Gastrocnemius medialis (tissue), 4 donors: ENCODE measurements at regions not wholly inside any gene's neighbourhood (a gene's known extent, or its start where the extent isn't known, plus 50 kb on each side); places are given as distances from the start of the nearest gene placed in this dataset.
"Not testable (repeated sequence)": the region's sequence is repeated elsewhere in the genome, so short reads cannot be mapped to it uniquely, and the experiment has no call there.

ENCODE experiments used
- ATAC-seq, 2 donors: fragments of 150-250 bp; one replicate each; pipeline ENCODE4 v1.9.1; 2016
- DNase-seq, 2 donors: peaks; one replicate each; pipeline ENCODE4 v3.0.0-alpha.2; 2019
- H3K27ac ChIP-seq, 4 donors: fragments of 200-600 bp; sonication (generic); 1 replicate in 1 of 4; 2 replicates in 3 of 4; pipeline ENCODE4 v1.5.1; 2016 to 2018; ENCODE audit warnings: mild to moderate bottlenecking in 2 of 4, moderate library complexity in 1 of 4
- H3K27me3 ChIP-seq, 3 donors: fragments of 200-600 bp; sonication (generic) in 2 of 3; 1 replicate in 1 of 3; 2 replicates in 2 of 3; pipeline versions ENCODE4 v1.5.1 to v1.6.0; 2016 to 2019; ENCODE audit warnings: mild to moderate bottlenecking in 1 of 3, moderate library complexity in 1 of 3
- H3K36me3 ChIP-seq, 2 donors: fragments of 200-600 bp; sonication (generic) in 1 of 2; one replicate each; pipeline ENCODE4 v1.5.1; 2017 to 2018
- H3K4me1 ChIP-seq, 2 donors: fragments of 200-600 bp; sonication (generic) in 1 of 2; one replicate each; pipeline ENCODE4 v1.5.1; 2016 to 2017; ENCODE audit warnings: mild to moderate bottlenecking in 2 of 2
- H3K4me3 ChIP-seq, 4 donors: fragments of 200-600 bp; sonication (generic) in 3 of 4; 1 replicate in 1 of 4; 2 replicates in 3 of 4; pipeline ENCODE4 v1.5.1; 2016 to 2019; ENCODE audit warnings: mild to moderate bottlenecking in 2 of 4
- H3K9me3 ChIP-seq, 3 donors: fragments of 200-600 bp; sonication (generic) in 2 of 3; 1 replicate in 1 of 3; 2 replicates in 2 of 3; pipeline ENCODE4 v1.5.1; 2016 to 2019
- POLR2A ChIP-seq, 2 donors: fragments of 450-650 bp; IDR thresholded peaks; one replicate each; pipeline ENCODE4 v1.6.1; 2017; ENCODE audit warnings: antibody characterized with exemption in 2 of 2, mild to moderate bottlenecking in 2 of 2, moderate library complexity in 2 of 2
- in situ Hi-C, 4 donors: fragments of 200-750 bp; cut with MboI; loops; one replicate each; pipeline versions ENCODE4 v1.15.0 to v1.8.0; 2017; ENCODE audit warnings: low sequenced_read_pairs in 4 of 4
- intact Hi-C: fragments of 100-400 bp; cut with DNase I; formaldehyde crosslinking; loops from one replicate; pipeline ENCODE4 v1.15.1; 2023; ENCODE audit warnings: low total_unique reads
- TF ChIP-seq, protein P1 (sequence below), 5 experiments: fragments of 450-650 bp in 3 of 5; fragments of 200-600 bp in 2 of 5; sonication (generic) in 2 of 5; IDR thresholded peaks in 4 of 5; conservative IDR thresholded peaks in 1 of 5; 1 replicate in 4 of 5; 2 replicates in 1 of 5; pipeline ENCODE4 v1.5.1; 2016 to 2019; ENCODE audit warnings: antibody characterized with exemption in 5 of 5, mild to moderate bottlenecking in 3 of 5, moderate library complexity in 3 of 5

DNA sequence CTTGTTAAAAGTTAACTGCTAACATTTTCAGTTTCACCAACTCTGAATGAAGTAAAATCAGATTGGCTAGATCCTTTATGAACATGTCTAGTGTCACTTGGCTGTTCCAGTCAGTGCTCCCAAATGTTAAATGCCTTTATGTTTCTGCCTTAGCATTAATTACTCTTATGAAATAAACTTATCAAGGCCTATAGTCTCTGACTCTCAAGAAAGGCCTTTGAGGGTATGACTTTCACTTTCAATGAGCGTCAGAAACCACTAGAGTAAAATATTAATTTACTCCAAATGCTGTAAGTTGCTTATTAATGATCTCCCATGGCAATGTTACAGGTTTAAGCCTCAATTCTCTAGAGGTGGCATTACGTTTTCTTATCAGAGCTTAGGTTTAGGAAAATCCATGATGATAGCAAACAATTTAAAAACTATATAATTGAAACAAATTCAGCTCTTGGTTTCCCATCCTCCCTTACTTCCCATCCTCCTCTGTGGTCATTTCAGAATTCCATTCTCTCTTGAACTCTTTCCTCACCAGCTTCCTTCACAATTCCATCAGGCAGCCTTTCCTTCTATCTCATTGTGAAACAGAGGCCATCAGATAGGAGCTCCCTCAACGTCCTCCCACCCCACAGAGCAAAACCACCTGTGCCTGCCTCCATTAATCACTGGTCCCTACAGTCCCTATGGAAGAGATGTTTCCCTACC lies 108.6 kb upstream of the COP1 start:
- intact Hi-C loops (no loop called here), in situ Hi-C loops (no loop called here)
- TF ChIP-seq POLR2A (IDR thresholded peaks at IDR 0.05), result no peak
- TF ChIP-seq, protein P1, sequence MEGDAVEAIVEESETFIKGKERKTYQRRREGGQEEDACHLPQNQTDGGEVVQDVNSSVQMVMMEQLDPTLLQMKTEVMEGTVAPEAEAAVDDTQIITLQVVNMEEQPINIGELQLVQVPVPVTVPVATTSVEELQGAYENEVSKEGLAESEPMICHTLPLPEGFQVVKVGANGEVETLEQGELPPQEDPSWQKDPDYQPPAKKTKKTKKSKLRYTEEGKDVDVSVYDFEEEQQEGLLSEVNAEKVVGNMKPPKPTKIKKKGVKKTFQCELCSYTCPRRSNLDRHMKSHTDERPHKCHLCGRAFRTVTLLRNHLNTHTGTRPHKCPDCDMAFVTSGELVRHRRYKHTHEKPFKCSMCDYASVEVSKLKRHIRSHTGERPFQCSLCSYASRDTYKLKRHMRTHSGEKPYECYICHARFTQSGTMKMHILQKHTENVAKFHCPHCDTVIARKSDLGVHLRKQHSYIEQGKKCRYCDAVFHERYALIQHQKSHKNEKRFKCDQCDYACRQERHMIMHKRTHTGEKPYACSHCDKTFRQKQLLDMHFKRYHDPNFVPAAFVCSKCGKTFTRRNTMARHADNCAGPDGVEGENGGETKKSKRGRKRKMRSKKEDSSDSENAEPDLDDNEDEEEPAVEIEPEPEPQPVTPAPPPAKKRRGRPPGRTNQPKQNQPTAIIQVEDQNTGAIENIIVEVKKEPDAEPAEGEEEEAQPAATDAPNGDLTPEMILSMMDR (IDR thresholded peaks at IDR 0.05 in 4 of 5, conservative IDR thresholded peaks at IDR 0.05 in 1 of 5), result no peak
- no peak for ATAC-seq
- Histone ChIP-seq H3K36me3 (no peaks in the 10 kb centered on the region), H3K4me3 (no peak overlapping the region), H3K9me3 (no peaks in the 10 kb centered on the region), H3K27me3 (no peaks in the 10 kb centered on the region), H3K4me1 (no peaks in the 10 kb centered on the region), H3K27ac (no peak overlapping the region)
- no peak for DNase-seq

- H3K4me1 ChIP-seq, H3K27ac ChIP-seq, H3K27me3 ChIP-seq, DNase-seq, in situ Hi-C loops, ATAC-seq, H3K36me3 ChIP-seq, H3K9me3 ChIP-seq, intact Hi-C loops, H3K4me3 ChIP-seq: not testable (repeated sequence)
Measured at GRCh38 chr1:176296602-176297001, 89.5 kb upstream of the COP1 start.

- in situ Hi-C loops, result no loop called here
- intact Hi-C loops, result no loop called here
Measured at GRCh38 chr1:176285996-176286395, 78.9 kb upstream of the COP1 start.

DNA sequence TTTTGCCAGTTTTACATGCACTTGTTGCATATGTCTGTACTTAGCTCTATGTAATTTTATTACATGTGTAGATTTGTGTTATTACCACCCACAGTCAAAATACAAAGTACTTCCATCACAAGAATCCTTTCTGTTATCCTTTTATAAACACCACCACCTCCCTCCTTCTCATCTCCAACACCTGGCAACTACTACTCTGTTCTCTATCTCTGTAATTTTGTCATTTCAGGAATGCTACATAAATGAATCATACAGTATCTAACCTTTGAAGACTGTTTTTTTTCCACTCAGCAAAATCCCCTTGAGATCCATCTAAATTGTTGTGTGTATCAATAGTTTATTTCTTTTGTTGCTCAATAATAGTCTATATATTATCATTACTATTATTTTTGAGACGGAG lies 64.5 kb upstream of the COP1 start:
- no peaks in the 10 kb centered on the region for H3K9me3 ChIP-seq
- TF ChIP-seq POLR2A (IDR thresholded peaks at IDR 0.05), result no peak
- TF ChIP-seq, protein P1 (IDR thresholded peaks at IDR 0.05 in 4 of 5, conservative IDR thresholded peaks at IDR 0.05 in 1 of 5), result no peak
- ATAC-seq, result no peak
- in situ Hi-C loops (no loop called here), intact Hi-C loops (no loop called here)
- no peaks in the 10 kb centered on the region for H3K36me3 ChIP-seq
- no peaks in the 10 kb centered on the region for H3K4me1 ChIP-seq
- H3K27ac ChIP-seq, result no peak overlapping the region
- no peaks in the 10 kb centered on the region for H3K27me3 ChIP-seq
- H3K4me3 ChIP-seq, result no peak overlapping the region
- DNase-seq, result no peak

More at GRCh38 chr1:176285996-176286395, 78.9 kb upstream of the COP1 start:
- ATAC-seq (no peak), DNase-seq (no peak)
- Histone ChIP-seq H3K36me3 (no peaks in the 10 kb centered on the region), H3K27ac (no peak overlapping the region), H3K27me3 (no peaks in the 10 kb centered on the region), H3K4me1 (no peaks in the 10 kb centered on the region), H3K4me3 (no peak overlapping the region), H3K9me3 (no peaks in the 10 kb centered on the region)
- TF ChIP-seq, protein P1 (IDR thresholded peaks at IDR 0.05 in 4 of 5, conservative IDR thresholded peaks at IDR 0.05 in 1 of 5), result no peak
- TF ChIP-seq POLR2A (IDR thresholded peaks at IDR 0.05), result no peak
